KMS-11 (cell line): ENCODE measurements at regions not wholly inside any gene's neighbourhood (a gene's known extent, or its start where the extent isn't known, plus 50 kb on each side); places are given as distances from the start of the nearest gene placed in this dataset.

Source experiments
- H2AFZ ChIP-seq: fragments of 200-600 bp; sonication (generic); 2 replicates; pipeline ENCODE4 v1.6.1; 2016; ENCODE audit warnings: antibody characterized with exemption, mixed run types, low read depth
- H3K27ac ChIP-seq: fragments of 200-600 bp; sonication (generic); 2 replicates; pipeline ENCODE4 v1.6.1; 2016; ENCODE audit warnings: mild to moderate bottlenecking, mixed run types
- H3K27me3 ChIP-seq: fragments of 200-600 bp; sonication (generic); 2 replicates; pipeline ENCODE4 v1.6.1; 2017; ENCODE audit warnings: mild to moderate bottlenecking, low read depth, mixed run types, moderate library complexity; ENCODE audit not compliant: insufficient read depth
- H3K36me3 ChIP-seq: fragments of 200-600 bp; sonication (generic); 2 replicates; pipeline ENCODE4 v1.6.1; 2017; ENCODE audit warnings: mild to moderate bottlenecking, mixed run types; ENCODE audit not compliant: insufficient read depth
- H3K4me1 ChIP-seq: fragments of 200-600 bp; sonication (generic); 2 replicates; pipeline ENCODE4 v1.6.1; 2016; ENCODE audit warnings: mild to moderate bottlenecking, low read depth, mixed run types; ENCODE audit not compliant: poor library complexity, severe bottlenecking
- H3K4me2 ChIP-seq: fragments of 200-600 bp; sonication (generic); 2 replicates; pipeline ENCODE4 v1.7.0; 2016; ENCODE audit warnings: mild to moderate bottlenecking, mixed run types
- H3K4me3 ChIP-seq: fragments of 200-600 bp; sonication (generic); IDR thresholded peaks from 2 replicates; pipeline ENCODE4 v1.6.1; 2017; ENCODE audit warnings: low read depth, low read length, mixed read lengths; ENCODE audit not compliant: insufficient read depth
- H3K79me2 ChIP-seq: fragments of 200-600 bp; sonication (generic); 2 replicates; pipeline ENCODE4 v1.6.1; 2016; ENCODE audit warnings: low read depth, mixed run types; ENCODE audit not compliant: insufficient read depth
- H3K9ac ChIP-seq: fragments of 200-600 bp; sonication (generic); 2 replicates; pipeline ENCODE4 v1.6.1; 2016; ENCODE audit warnings: mild to moderate bottlenecking, mixed run types
- H4K20me1 ChIP-seq: fragments of 200-600 bp; sonication (generic); 2 replicates; pipeline ENCODE4 v1.6.1; 2016; ENCODE audit warnings: mild to moderate bottlenecking, mixed run types; ENCODE audit not compliant: insufficient read depth
- TF ChIP-seq, protein P1 (sequence below): fragments of 200-600 bp; sonication (generic); conservative IDR thresholded peaks from 2 replicates; pipeline ENCODE4 v1.6.1; 2017; ENCODE audit warnings: low read depth, mild to moderate bottlenecking, antibody characterized with exemption, low read length, moderate library complexity, mixed read lengths

DNA sequence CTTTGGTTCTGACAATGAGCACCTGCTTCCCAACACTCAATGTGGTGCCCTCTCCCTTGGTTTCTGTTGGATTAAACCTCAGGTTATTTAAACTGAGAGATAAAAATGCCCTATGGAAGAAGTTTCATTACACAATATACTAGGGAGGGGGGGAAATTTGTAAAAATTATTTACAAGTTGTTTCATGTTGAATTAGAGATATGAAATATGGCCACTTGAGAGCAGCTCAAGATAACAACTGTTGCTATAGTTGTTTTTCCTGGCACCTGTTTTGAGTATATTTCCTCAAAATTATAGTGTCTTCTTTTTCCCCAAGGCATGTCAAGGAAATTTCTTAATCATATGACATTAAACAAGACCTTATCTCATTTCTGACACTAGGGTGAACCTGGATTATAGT, 101.7 kb upstream of the COL6A5 start:
- H3K9ac ChIP-seq, result no peak overlapping the region
- no peaks in the 10 kb centered on the region for H4K20me1 ChIP-seq
- no peaks in the 10 kb centered on the region for H3K36me3 ChIP-seq
- no peaks in the 10 kb centered on the region for H3K4me1 ChIP-seq
- TF ChIP-seq, protein P1, sequence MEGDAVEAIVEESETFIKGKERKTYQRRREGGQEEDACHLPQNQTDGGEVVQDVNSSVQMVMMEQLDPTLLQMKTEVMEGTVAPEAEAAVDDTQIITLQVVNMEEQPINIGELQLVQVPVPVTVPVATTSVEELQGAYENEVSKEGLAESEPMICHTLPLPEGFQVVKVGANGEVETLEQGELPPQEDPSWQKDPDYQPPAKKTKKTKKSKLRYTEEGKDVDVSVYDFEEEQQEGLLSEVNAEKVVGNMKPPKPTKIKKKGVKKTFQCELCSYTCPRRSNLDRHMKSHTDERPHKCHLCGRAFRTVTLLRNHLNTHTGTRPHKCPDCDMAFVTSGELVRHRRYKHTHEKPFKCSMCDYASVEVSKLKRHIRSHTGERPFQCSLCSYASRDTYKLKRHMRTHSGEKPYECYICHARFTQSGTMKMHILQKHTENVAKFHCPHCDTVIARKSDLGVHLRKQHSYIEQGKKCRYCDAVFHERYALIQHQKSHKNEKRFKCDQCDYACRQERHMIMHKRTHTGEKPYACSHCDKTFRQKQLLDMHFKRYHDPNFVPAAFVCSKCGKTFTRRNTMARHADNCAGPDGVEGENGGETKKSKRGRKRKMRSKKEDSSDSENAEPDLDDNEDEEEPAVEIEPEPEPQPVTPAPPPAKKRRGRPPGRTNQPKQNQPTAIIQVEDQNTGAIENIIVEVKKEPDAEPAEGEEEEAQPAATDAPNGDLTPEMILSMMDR, result no peak
- no peak overlapping the region for H3K4me2 ChIP-seq
- H3K27ac ChIP-seq, result no peak overlapping the region
- no peak overlapping the region for H3K4me3 ChIP-seq
- H2AFZ ChIP-seq, result no peak overlapping the region
- H3K27me3 ChIP-seq, result no peaks in the 10 kb centered on the region
- H3K79me2 ChIP-seq, result no peaks in the 10 kb centered on the region

DNA sequence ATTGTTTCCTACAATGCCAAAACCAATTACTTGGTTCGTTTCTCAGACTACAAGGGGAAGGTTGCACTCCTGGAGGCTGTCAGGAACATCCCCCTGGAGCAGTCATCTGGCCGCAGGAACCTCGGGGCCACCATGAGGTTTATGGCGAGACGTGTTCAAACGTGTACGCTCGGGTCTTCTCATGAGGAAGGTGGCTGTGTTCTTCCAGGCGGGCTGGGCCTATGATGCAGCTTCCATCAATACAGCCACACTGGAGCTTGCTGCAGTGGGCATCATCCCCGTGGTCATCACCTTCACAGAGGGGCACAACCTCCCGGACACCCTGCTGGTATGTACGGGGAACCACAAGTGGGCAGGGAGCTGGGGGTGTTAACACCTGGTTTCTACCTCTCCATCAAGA, 94.5 kb upstream of the COL6A5 start:
- Histone ChIP-seq H2AFZ (no peak overlapping the region), H3K36me3 (no peaks in the 10 kb centered on the region)

DNA sequence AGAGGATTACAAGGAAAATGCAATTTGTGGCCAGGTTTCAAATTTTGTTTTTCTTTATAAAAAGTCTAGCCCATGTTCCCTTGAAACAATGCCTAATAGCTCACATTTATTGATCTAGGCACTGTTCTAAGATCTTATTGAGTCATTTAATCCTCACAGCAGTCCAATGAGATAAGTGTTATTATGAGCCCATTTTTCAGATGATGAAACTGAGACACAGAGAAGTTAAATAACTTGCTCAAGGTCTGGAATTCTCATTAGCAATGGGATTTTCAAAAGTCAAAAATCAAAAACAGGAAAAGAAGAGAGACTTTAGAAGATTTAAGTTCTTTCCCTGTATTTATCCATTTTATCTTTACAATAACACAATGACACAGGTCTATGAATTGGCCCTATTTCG, 90.0 kb upstream of the COL6A5 start:
- Histone ChIP-seq H3K79me2 (no peaks in the 10 kb centered on the region), H3K4me2 (no peak overlapping the region), H2AFZ (no peak overlapping the region), H3K4me3 (no peak overlapping the region), H3K36me3 (no peaks in the 10 kb centered on the region), H3K27me3 (no peaks in the 10 kb centered on the region), H3K9ac (no peak overlapping the region), H3K27ac (no peak overlapping the region), H4K20me1 (no peaks in the 10 kb centered on the region), H3K4me1 (no peaks in the 10 kb centered on the region)
- TF ChIP-seq, protein P1, result no peak

More for the DNA sequence above, 94.5 kb upstream of the COL6A5 start:
- no peak overlapping the region for H3K4me2 ChIP-seq
- no peaks in the 10 kb centered on the region for H3K79me2 ChIP-seq
- no peaks in the 10 kb centered on the region for H3K27me3 ChIP-seq
- H3K4me3 ChIP-seq, result no peak overlapping the region
- H3K9ac ChIP-seq, result no peak overlapping the region
- TF ChIP-seq, protein P1, result no peak
- H3K4me1 ChIP-seq, result no peaks in the 10 kb centered on the region
- H3K27ac ChIP-seq, result no peak overlapping the region
- H4K20me1 ChIP-seq, result no peaks in the 10 kb centered on the region

DNA sequence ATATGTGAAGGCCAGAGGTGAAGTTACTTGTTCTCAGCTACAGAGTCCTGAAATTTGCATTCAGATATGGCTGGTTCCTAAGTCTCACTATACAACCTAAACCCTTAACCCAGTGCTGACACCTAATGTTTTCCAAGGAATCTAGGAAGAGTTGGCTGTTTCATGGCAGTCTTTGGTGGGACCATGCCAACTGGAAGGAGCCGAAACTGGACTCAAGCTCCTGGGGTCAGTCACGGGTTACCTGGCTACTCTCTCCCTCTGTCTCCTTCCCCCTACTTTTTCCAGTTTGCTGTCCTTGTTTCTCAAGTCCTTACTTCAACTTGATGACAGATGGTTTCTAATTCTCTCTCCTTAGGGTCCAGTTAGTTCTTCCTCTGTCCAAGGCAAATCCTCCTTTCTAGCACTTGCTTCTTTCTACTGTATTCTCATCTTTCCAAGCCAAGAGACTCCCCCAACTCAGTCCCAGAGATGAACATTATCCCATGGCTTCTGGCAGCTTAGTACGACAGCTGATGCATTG, 88.6 kb upstream of the COL6A5 start:
- Histone ChIP-seq H4K20me1 (no peaks in the 10 kb centered on the region), H3K4me2 (no peak overlapping the region), H3K27ac (no peak overlapping the region), H3K36me3 (no peaks in the 10 kb centered on the region), H3K27me3 (no peaks in the 10 kb centered on the region), H3K4me3 (no peak overlapping the region), H3K79me2 (no peaks in the 10 kb centered on the region), H2AFZ (no peak overlapping the region), H3K9ac (no peak overlapping the region), H3K4me1 (no peaks in the 10 kb centered on the region)
- TF ChIP-seq, protein P1, result no peak
